BE2C (cell line): ENCODE measurements at regions not wholly inside any gene's neighbourhood (a gene's known extent, or its start where the extent isn't known, plus 50 kb on each side); places are given as distances from the start of the nearest gene placed in this dataset.

ENCODE experiments used
- DNase-seq: peaks from one replicate; pipeline ENCODE4 v3.0.0-alpha.2; 2020
- H3K27me3 ChIP-seq: fragments of 250-450 bp; sonication (Bioruptor Pico); 2 replicates; pipeline ENCODE4 v1.5.1; 2020; ENCODE audit warnings: mild to moderate bottlenecking
- H3K36me3 ChIP-seq: fragments of 250-450 bp; sonication (Bioruptor Pico); 2 replicates; pipeline ENCODE4 v1.5.1; 2020; ENCODE audit warnings: mild to moderate bottlenecking
- H3K4me1 ChIP-seq: fragments of 250-450 bp; sonication (Bioruptor Pico); 2 replicates; pipeline ENCODE4 v1.5.1; 2020
- H3K4me3 ChIP-seq: 2 replicates; pipeline ENCODE4 v1.5.1; 2011; ENCODE audit warnings: low read depth, low read length
- H3K9me3 ChIP-seq: fragments of 250-450 bp; sonication (Bioruptor Pico); 2 replicates; pipeline ENCODE4 v1.5.1; 2020
- TF ChIP-seq, protein P1 (sequence below): IDR thresholded peaks from 2 replicates; pipeline ENCODE4 v1.5.1; 2012; ENCODE audit warnings: mild to moderate bottlenecking, low read depth, low read length

DNA sequence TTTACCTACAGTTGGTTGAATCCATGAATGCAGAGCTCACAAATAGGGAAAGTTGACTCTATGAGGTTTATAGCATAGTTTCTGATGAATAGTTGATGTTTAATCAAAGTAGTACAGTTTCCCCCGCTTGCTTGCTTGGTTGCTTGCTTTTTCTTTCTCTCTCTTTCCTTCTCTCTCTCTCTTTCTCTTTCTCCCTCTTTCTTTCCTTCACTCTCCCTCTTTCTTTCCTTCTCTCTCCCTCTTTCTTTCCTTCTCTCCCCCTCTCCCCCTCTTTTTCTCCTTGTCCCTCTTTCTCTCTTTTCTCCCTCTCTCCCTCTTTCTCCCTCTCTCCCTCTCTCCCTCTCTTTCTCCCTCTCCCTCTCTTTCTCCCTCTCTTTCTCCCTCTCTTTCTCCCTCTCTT lies 999.9 kb upstream of the CELF4 start:
- Histone ChIP-seq H3K36me3 (no peaks in the 10 kb centered on the region), H3K4me1 (no peaks in the 10 kb centered on the region), H3K27me3 (no peaks in the 10 kb centered on the region), H3K9me3 (no peaks in the 10 kb centered on the region), H3K4me3 (no peak overlapping the region)
- no peak for DNase-seq
- TF ChIP-seq, protein P1, sequence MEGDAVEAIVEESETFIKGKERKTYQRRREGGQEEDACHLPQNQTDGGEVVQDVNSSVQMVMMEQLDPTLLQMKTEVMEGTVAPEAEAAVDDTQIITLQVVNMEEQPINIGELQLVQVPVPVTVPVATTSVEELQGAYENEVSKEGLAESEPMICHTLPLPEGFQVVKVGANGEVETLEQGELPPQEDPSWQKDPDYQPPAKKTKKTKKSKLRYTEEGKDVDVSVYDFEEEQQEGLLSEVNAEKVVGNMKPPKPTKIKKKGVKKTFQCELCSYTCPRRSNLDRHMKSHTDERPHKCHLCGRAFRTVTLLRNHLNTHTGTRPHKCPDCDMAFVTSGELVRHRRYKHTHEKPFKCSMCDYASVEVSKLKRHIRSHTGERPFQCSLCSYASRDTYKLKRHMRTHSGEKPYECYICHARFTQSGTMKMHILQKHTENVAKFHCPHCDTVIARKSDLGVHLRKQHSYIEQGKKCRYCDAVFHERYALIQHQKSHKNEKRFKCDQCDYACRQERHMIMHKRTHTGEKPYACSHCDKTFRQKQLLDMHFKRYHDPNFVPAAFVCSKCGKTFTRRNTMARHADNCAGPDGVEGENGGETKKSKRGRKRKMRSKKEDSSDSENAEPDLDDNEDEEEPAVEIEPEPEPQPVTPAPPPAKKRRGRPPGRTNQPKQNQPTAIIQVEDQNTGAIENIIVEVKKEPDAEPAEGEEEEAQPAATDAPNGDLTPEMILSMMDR = no peak

DNA sequence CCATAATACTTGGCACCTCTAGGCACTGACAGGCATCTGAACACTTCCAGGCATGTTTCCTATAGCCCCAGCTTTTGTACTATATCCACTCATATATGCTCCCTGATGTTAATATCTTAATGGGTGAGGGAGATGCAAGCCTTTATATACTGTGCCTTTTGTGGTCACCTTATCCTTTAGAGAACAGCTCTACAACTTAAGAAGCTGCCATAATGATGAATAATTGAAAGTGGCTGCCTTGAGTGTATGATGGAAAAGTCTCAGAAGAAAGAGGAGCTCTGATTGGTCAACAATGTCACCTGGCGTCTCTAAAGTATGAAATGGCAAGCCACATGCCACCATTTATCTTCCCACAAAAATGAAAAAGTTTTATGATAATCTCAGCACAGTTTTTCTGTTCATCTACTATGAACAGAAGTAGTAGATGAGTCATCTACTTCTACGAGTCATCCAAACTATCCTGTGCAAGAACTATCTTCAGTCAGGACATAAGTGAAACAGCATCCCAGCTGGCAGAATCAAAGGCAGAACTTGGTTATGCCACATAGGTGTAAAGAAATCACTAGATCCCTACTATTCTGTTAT lies 997.9 kb upstream of the CELF4 start:
- Histone ChIP-seq H3K4me1 (no peaks in the 10 kb centered on the region), H3K9me3 (no peaks in the 10 kb centered on the region), H3K4me3 (no peak overlapping the region), H3K36me3 (no peaks in the 10 kb centered on the region), H3K27me3 (no peaks in the 10 kb centered on the region)
- DNase-seq = no peak
- TF ChIP-seq, protein P1 = no peak

DNA sequence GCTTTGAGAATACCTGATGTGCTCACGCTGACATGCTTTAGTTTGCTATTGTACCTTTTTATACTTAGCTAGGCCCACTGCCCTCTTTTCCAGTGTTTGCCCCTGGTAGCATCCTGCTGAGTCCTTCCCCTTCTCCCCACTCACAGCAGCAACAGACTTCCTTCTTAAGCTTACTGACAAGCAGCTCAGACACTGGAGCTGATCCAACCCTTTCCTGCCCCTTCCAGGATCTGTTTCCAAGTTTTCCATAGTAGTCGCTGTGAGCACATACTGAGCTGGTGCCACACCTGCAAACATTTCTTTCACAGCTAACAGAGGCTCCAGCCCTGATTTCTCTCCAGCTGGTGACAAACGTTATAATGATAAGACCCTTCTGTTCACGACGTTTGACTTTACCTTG lies 991.4 kb upstream of the CELF4 start:
- DNase-seq = no peak
- Histone ChIP-seq H3K4me3 (no peak overlapping the region), H3K4me1 (no peaks in the 10 kb centered on the region), H3K36me3 (no peaks in the 10 kb centered on the region), H3K9me3 (no peaks in the 10 kb centered on the region), H3K27me3 (no peaks in the 10 kb centered on the region)
- TF ChIP-seq, protein P1 = no peak

DNA sequence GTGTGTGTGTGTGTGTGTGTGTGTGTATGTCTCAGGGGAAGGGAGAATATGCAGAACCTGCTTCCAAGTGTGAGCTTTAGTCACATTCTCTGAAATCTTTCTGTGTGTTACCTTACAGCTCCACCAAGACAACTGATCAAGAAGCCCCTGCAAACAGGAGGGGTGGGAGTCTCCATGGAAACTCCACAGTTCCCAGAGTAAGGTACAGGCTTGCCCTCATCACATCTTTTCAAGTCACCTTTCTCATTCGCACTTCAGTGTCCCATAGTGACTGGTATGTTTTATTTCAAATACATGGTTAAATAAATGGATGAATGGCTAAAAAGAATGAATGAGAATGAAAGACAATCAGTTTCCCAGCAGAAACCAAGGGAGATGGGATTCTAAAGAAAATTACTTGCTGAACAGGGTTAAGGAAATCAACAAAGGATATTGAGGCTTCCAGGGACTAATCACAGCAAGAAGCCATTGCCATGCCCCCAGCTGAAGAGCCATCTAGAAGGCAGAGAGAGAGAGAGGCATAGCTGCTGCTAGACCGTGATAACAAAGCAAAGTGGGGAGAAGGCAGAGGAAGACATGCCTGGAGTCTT lies 987.2 kb upstream of the CELF4 start:
- TF ChIP-seq, protein P1 = no peak
- Histone ChIP-seq H3K36me3 (no peaks in the 10 kb centered on the region), H3K4me1 (no peaks in the 10 kb centered on the region), H3K27me3 (no peaks in the 10 kb centered on the region), H3K9me3 (no peaks in the 10 kb centered on the region), H3K4me3 (no peak overlapping the region)
- no peak for DNase-seq

DNA sequence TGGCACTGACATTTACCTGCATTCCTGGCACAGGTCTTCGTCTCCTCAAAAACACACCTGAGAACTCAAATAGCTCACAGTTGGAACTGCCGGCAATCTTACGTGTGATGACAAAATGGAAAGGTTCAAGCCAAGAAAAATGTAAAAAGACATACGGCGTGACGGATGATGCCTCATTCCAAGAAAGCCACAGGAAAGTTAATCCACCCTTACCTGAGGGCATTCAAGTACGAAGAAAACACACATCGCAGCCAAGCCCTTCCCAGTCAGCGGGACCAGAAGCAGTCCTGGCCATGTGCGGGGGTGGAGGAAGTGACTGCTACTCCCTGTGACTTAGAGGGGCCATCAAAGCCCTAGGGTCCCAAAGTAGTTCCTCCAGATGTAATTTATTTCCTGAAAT lies 986.3 kb upstream of the CELF4 start:
- no peaks in the 10 kb centered on the region for H3K36me3 ChIP-seq
- no peaks in the 10 kb centered on the region for H3K4me1 ChIP-seq
- TF ChIP-seq, protein P1 = no peak
- H3K9me3 ChIP-seq = no peaks in the 10 kb centered on the region
- H3K4me3 ChIP-seq = no peak overlapping the region
- DNase-seq = no peak
- no peaks in the 10 kb centered on the region for H3K27me3 ChIP-seq

DNA sequence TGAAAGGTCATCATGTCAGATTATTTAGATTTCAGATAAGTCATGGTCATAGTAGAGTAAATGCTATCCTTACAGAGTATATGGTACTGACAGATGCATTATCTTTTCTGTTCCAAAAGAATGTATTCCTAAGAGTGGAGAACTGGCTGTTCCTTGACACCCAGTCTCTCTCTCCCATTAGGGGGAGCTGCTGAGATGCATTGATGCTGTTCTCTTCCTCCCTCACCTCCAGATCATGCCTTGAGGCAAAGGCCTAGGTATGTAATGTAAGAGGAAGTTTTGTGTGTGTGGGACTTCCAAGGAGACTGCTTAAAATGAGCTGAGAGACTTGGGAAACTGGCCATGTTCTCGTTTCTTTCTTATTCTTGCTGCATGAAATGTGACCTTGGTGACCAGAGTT lies 979.5 kb upstream of the CELF4 start:
- DNase-seq = no peak
- no peak overlapping the region for H3K4me3 ChIP-seq
- no peaks in the 10 kb centered on the region for H3K36me3 ChIP-seq
- H3K9me3 ChIP-seq = no peaks in the 10 kb centered on the region
- TF ChIP-seq, protein P1 = no peak
- no peaks in the 10 kb centered on the region for H3K4me1 ChIP-seq
- no peaks in the 10 kb centered on the region for H3K27me3 ChIP-seq
